Sigmoid colon (tissue), 4 donors: ENCODE measurements at regions not wholly inside any gene's neighbourhood (a gene's known extent, or its start where the extent isn't known, plus 50 kb on each side); places are given as distances from the start of the nearest gene placed in this dataset.

Experiments used
- EP300 ChIP-seq, 4 donors: sonication (generic); formaldehyde crosslinking; IDR thresholded peaks; one replicate each; pipeline ENCODE4 v1.6.1; 2017; ENCODE audit warnings: antibody characterized with exemption in 4 of 4
- POLR2A ChIP-seq, 2 donors: fragments of 450-650 bp; IDR thresholded peaks; one replicate each; pipeline ENCODE4 v1.6.1; 2016; ENCODE audit warnings: antibody characterized with exemption in 2 of 2, mild to moderate bottlenecking in 2 of 2, moderate library complexity in 2 of 2
- POLR2AphosphoS5 ChIP-seq, 4 donors: sonication (generic); formaldehyde crosslinking; IDR thresholded peaks; one replicate each; pipeline ENCODE4 v1.6.1; 2017; ENCODE audit warnings: antibody characterized with exemption in 4 of 4
- TF ChIP-seq, protein P1 (sequence below), 4 experiments: fragments of 450-650 bp in 3 of 4; fragments of 200-600 bp in 1 of 4; IDR thresholded peaks; one replicate each; pipeline ENCODE4 v1.5.1; 2016 to 2019; ENCODE audit warnings: antibody characterized with exemption in 4 of 4, mild to moderate bottlenecking in 3 of 4, moderate library complexity in 2 of 4

DNA sequence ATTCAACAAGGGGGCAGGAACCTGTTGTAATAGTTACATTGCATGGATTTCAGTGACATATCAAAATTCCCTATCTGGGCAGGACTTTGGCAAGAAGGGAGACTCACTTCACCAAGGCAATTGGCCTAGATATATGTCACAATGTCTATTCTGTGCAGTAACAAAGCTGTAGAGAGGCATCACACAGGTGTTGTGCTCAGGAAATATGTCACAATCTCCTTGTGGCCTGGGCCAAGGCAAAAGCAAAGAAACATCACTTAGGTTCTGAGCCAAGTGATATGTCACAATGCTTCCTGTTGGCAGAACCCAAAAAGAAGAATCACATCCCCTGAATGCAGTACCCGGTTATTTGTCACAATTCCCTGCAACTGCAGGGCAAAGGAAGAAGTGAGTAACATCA, 1020.9 kb upstream of the AMELY start:
- TF ChIP-seq POLR2AphosphoS5 (IDR thresholded peaks at IDR 0.05) (no peak), POLR2A (IDR thresholded peaks at IDR 0.05) (no peak), EP300 (IDR thresholded peaks at IDR 0.05) (no peak)
- TF ChIP-seq, protein P1, sequence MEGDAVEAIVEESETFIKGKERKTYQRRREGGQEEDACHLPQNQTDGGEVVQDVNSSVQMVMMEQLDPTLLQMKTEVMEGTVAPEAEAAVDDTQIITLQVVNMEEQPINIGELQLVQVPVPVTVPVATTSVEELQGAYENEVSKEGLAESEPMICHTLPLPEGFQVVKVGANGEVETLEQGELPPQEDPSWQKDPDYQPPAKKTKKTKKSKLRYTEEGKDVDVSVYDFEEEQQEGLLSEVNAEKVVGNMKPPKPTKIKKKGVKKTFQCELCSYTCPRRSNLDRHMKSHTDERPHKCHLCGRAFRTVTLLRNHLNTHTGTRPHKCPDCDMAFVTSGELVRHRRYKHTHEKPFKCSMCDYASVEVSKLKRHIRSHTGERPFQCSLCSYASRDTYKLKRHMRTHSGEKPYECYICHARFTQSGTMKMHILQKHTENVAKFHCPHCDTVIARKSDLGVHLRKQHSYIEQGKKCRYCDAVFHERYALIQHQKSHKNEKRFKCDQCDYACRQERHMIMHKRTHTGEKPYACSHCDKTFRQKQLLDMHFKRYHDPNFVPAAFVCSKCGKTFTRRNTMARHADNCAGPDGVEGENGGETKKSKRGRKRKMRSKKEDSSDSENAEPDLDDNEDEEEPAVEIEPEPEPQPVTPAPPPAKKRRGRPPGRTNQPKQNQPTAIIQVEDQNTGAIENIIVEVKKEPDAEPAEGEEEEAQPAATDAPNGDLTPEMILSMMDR (IDR thresholded peaks at IDR 0.05), result no peak
